BJ (cell line): ENCODE measurements at regions not wholly inside any gene's neighbourhood (a gene's known extent, or its start where the extent isn't known, plus 50 kb on each side); places are given as distances from the start of the nearest gene placed in this dataset.

Experiments
- CTCF ChIA-PET: fragments of 350-600 bp; formaldehyde crosslinking; extraction: SDS; loops from one replicate; lab custom pipeline; 2021; ENCODE audit warnings: antibody characterized with exemption, inconsistent platforms; lab: Yijun Ruan, JAX
- POLR2A ChIA-PET: fragments of 300-600 bp; sonication (Branson Sonifier 250); formaldehyde crosslinking; extraction: SDS; loops from one replicate; lab custom pipeline; 2021; ENCODE audit warnings: antibody characterized with exemption; lab: Charles Lee
- DNase-seq: peaks from one replicate; pipeline ENCODE4 v3.0.0-alpha.2; 2011; ENCODE audit warnings: low read depth
- H3K27me3 ChIP-seq: 2 replicates; pipeline ENCODE4 v1.6.0; 2011; ENCODE audit warnings: low read length; ENCODE audit not compliant: control insufficient read depth, insufficient read depth
- H3K36me3 ChIP-seq: 2 replicates; pipeline ENCODE4 v1.5.1; 2011; ENCODE audit warnings: low read length; ENCODE audit not compliant: control insufficient read depth, insufficient read depth
- H3K4me3 ChIP-seq: 2 replicates; pipeline ENCODE4 v1.5.1; 2011; ENCODE audit warnings: low read depth, mild to moderate bottlenecking, control low read depth, low read length
- CTCF ChIP-seq: IDR thresholded peaks from 2 replicates; pipeline ENCODE4 v1.5.1; 2011; ENCODE audit warnings: low read depth, mild to moderate bottlenecking, control low read depth, inconsistent platforms, low read length, moderate library complexity; ENCODE audit not compliant: insufficient read depth

DNA sequence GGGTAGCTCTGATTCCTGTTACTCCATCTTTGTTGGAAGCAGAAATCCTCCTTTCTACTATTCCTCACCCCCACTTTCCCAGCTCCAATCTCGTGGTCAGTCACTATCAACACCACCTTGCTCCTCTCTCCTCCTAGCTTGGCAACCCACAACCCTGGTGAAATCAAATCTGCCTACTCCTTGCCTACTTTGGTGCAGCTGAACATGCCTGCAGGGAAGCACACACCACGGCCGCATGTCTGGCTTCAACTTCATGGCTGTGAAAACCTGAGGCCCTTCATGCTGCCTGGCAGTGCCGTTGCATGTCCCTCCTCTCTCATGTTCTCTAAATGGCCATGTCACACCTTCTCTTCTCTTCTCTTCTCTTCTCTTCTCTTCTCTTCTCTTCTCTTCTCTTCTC, 112.4 kb upstream of the FOXA2 start:
- TF ChIP-seq CTCF: no peak
- CTCF ChIA-PET: interaction anchor here (0.6 to 8.0 kb wide), 3 partner anchors 155 to 750 kb away, joined by 3 to 91 read pairs (median 3); no protein-coding TSS in a partner anchor
- no peak overlapping the region for H3K4me3 ChIP-seq
- POLR2A ChIA-PET: no interaction called here
- no peaks in the 10 kb centered on the region for H3K36me3 ChIP-seq
- no peaks in the 10 kb centered on the region for H3K27me3 ChIP-seq
- no peak for DNase-seq

- DNase-seq: no peak
- CTCF ChIA-PET: interaction anchor here (1.1 kb wide), 1 partner anchor 153 kb away, joined by 3 read pairs; no protein-coding TSS in a partner anchor
- POLR2A ChIA-PET: no interaction called here
- no peak for TF ChIP-seq CTCF
- Histone ChIP-seq H3K27me3 (no peaks in the 10 kb centered on the region), H3K4me3 (no peak overlapping the region), H3K36me3 (no peaks in the 10 kb centered on the region)
Observed at GRCh38 chr20:22698259-22698842, 114.0 kb upstream of the FOXA2 start.

GRCh38 chr20:22699396-22699795, 115.0 kb upstream of the FOXA2 start:
- ChIA-PET CTCF (interaction anchor here (3.5 kb wide), 1 partner anchor 8 kb away, joined by 18 read pairs; no protein-coding TSS in a partner anchor), POLR2A (no interaction called here)
- no peak for DNase-seq
- no peak for TF ChIP-seq CTCF
- Histone ChIP-seq H3K4me3 (no peak overlapping the region), H3K36me3 (no peaks in the 10 kb centered on the region), H3K27me3 (no peaks in the 10 kb centered on the region)

DNA sequence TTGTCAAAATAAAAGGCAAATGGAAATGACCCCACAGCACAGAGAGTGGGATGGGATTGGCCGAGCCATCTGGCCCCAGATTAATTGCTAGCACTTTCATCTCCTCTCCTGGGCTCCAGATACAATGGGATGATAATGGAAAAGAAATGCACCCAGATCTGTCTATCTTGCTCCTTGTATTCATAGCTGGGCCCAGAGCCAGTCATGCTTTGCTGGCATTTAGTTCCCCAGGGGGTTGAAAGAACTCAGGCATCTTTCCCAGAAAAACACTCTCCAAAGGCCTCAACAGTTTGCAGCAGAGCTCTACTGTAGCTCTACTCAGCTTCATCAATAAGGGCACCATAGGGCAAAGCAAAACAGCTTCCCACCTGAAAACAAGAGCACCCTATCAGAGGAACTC, 116.0 kb upstream of the FOXA2 start:
- ChIA-PET POLR2A (no interaction called here), CTCF (interaction anchor here (0.8 to 3.5 kb wide), 2 partner anchors 9 to 17 kb away, joined by 3 to 18 read pairs; no protein-coding TSS in a partner anchor)
- Histone ChIP-seq H3K4me3 (no peak overlapping the region), H3K36me3 (no peaks in the 10 kb centered on the region), H3K27me3 (no peaks in the 10 kb centered on the region)
- TF ChIP-seq CTCF: no peak
- DNase-seq: no peak

DNA sequence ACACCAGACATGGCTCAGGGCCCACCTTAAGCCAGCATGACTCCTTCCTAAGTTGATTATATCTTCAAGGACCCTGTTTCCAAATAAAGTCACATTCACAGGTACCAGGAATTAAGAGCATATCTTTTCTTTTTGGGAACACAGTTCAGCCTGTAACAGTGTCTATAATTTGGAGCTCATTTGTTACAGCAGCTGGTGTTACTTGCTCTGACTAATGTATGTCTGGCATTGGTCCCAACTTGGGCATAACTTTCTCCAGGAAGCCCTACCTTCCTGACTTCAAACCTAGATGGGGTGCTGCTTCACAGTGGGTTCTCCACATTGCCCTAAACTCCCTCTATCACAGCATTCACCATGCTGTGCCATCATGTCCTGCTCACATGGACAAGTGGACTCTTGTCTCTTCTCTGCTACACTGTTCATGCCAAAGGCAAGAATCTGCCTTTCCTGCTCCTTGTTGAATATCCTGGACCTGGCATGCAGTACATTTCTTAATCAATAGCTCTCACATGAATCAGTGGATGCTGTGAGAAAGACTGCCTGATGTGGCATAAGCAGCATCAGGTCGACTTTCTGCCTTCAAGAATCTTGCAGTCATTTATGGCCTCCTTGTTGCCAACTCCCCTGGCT, 117.4 kb upstream of the FOXA2 start:
- ChIA-PET CTCF (interaction anchor here (0.9 to 3.5 kb wide), 3 partner anchors 10 to 273 kb away, joined by 3 to 18 read pairs (median 3); no protein-coding TSS in a partner anchor), POLR2A (no interaction called here)
- no peak for DNase-seq
- no peak for TF ChIP-seq CTCF
- no peak overlapping the region for H3K4me3 ChIP-seq
- H3K36me3 ChIP-seq: no peaks in the 10 kb centered on the region
- H3K27me3 ChIP-seq: no peaks in the 10 kb centered on the region
